ENCODE measurements at regions not wholly inside any gene's neighbourhood (a gene's known extent, or its start where the extent isn't known, plus 50 kb on each side); places are given as distances from the start of the nearest gene placed in this dataset.

GRCh38 chr5:82986404-82986803 lies 90.8 kb downstream of the TMEM167A start:
- no peak overlapping the region for H2AFZ ChIP-seq (ENCODE audit: low read depth, low read length)
- BruUV-seq (replicated peaks) = no TSS peak

GRCh38 chr5:82985763-82986162 lies 91.4 kb downstream of the TMEM167A start:
- FAIRE-seq (peak; percentile 23), DNase-seq (ENCODE audit: extremely low read depth in 1 of 4, low spot score in 3 of 4) (no peak), ATAC-seq (no peak)
- Histone ChIP-seq H3K79me2 (ENCODE audit: control insufficient read depth, insufficient read depth, low read length) (no peaks in the 10 kb centered on the region), H3K9ac (ENCODE audit: insufficient read depth in 1 of 2, low read depth in 2 of 2, low read length in 2 of 2) (no peak overlapping the region), H3K4me3 (no peak overlapping the region), H3K4me2 (ENCODE audit: insufficient read depth, low read length) (no peak overlapping the region), H3K36me3 (ENCODE audit: control insufficient read depth, insufficient read depth, low read length) (no peaks in the 10 kb centered on the region), H4K20me1 (replicated peaks; ENCODE audit: control insufficient read depth, insufficient read depth, low read length) (no peaks in the 10 kb centered on the region), H2AFZ (ENCODE audit: low read depth, low read length) (no peak overlapping the region), H3K9me1 (ENCODE audit: control insufficient read depth, insufficient read depth, low read length) (no peaks in the 10 kb centered on the region), H3K4me1 (replicated peaks in 1 of 2; ENCODE audit: control insufficient read depth in 2 of 2, insufficient read depth in 2 of 2, low read length in 2 of 2) (no peaks in the 10 kb centered on the region), H3K27me3 (ENCODE audit: control insufficient read depth in 2 of 2, insufficient read depth in 2 of 2, low read length in 2 of 2) (no peaks in the 10 kb centered on the region), H3K9me3 (replicated peaks; ENCODE audit: control insufficient read depth, insufficient read depth, low read depth, low read length) (no peaks in the 10 kb centered on the region), H3K27ac (ENCODE audit: extremely low read depth, low read depth, low read length) (no peak overlapping the region)
- intact Hi-C loops (cut with micrococcal nuclease) = no loop called here
- CTCF ChIA-PET (ENCODE audit: low intra/inter-chr PET ratio) = no interaction called here
- BruUV-seq (replicated peaks) = no TSS peak
- in situ Hi-C loops (cut with MboI) = no loop called here
- POLR2A ChIA-PET = no interaction called here
- WGBS (ENCODE audit: insufficient coverage, low coverage, missing lambda C conversion rate) = 0% methylated on average over 2 of the region's 2 CpGs
- no peak for TF ChIP-seq BCOR (IDR thresholded peaks at IDR 0.05)
- TF ChIP-seq KLF10 (CRISPR knock-in tag; IDR thresholded peaks at IDR 0.05) = no peak
- no peak for TF ChIP-seq FOXA1 (IDR thresholded peaks at IDR 0.05; ENCODE audit: borderline replicate concordance)
- TF ChIP-seq ZNF354B (CRISPR knock-in tag; IDR thresholded peaks at IDR 0.05) = no peak
- TF ChIP-seq SMARCB1 (IDR thresholded peaks at IDR 0.05; ENCODE audit: insufficient read length, low read depth) = no peak
- no peak for TF ChIP-seq CREB5 (CRISPR knock-in tag; IDR thresholded peaks at IDR 0.05)
- TF ChIP-seq TCF7 (IDR thresholded peaks at IDR 0.05; ENCODE audit: borderline replicate concordance) = no peak
- TF ChIP-seq FOXJ2 (tag; IDR thresholded peaks at IDR 0.05) = no peak
- TF ChIP-seq MAFG (tag; conservative IDR thresholded peaks at IDR 0.05) = no peak
- no peak for TF ChIP-seq NCOR1 (IDR thresholded peaks at IDR 0.05)
- no peak for TF ChIP-seq ZFP30 (CRISPR knock-in tag; IDR thresholded peaks at IDR 0.05; ENCODE audit: borderline replicate concordance)
- TF ChIP-seq ZNF707 (CRISPR knock-in tag; conservative IDR thresholded peaks at IDR 0.05) = no peak
- no peak for TF ChIP-seq ZFPM2 (CRISPR knock-in tag; IDR thresholded peaks at IDR 0.05)
- TF ChIP-seq STAG1 (CRISPR knock-in tag; IDR thresholded peaks at IDR 0.05; ENCODE audit: borderline replicate concordance) = no peak
- TF ChIP-seq TFE3 (CRISPR knock-in tag; IDR thresholded peaks at IDR 0.05) = no peak
- no peak for TF ChIP-seq SRF (CRISPR knock-in tag; IDR thresholded peaks at IDR 0.05)
- TF ChIP-seq ZC3H11A (IDR thresholded peaks at IDR 0.05; ENCODE audit: low read depth, low read length) = no peak

More at GRCh38 chr5:82986404-82986803, 90.8 kb downstream of the TMEM167A start:
- H3K27me3 ChIP-seq (ENCODE audit: control insufficient read depth in 2 of 2, insufficient read depth in 2 of 2, low read length in 2 of 2) = no peaks in the 10 kb centered on the region
- intact Hi-C loops (cut with micrococcal nuclease) (no loop called here), in situ Hi-C loops (cut with MboI) (no loop called here)
- DNase-seq (ENCODE audit: extremely low read depth in 1 of 4, low spot score in 3 of 4) (no peak), ATAC-seq (no peak), FAIRE-seq (no peak)
- H3K27ac ChIP-seq (ENCODE audit: extremely low read depth, low read depth, low read length) = no peak overlapping the region
- no peaks in the 10 kb centered on the region for H3K36me3 ChIP-seq (ENCODE audit: control insufficient read depth, insufficient read depth, low read length)
- no peaks in the 10 kb centered on the region for H3K79me2 ChIP-seq (ENCODE audit: control insufficient read depth, insufficient read depth, low read length)
- ChIA-PET CTCF (ENCODE audit: low intra/inter-chr PET ratio) (no interaction called here), POLR2A (no interaction called here)
- H3K9me3 ChIP-seq (replicated peaks; ENCODE audit: control insufficient read depth, insufficient read depth, low read depth, low read length) = no peaks in the 10 kb centered on the region
- no peaks in the 10 kb centered on the region for H3K9me1 ChIP-seq (ENCODE audit: control insufficient read depth, insufficient read depth, low read length)
- H3K4me3 ChIP-seq = no peak overlapping the region
- no peak overlapping the region for H3K9ac ChIP-seq (ENCODE audit: insufficient read depth in 1 of 2, low read depth in 2 of 2, low read length in 2 of 2)
- no peak overlapping the region for H3K4me2 ChIP-seq (ENCODE audit: insufficient read depth, low read length)
- no peaks in the 10 kb centered on the region for H3K4me1 ChIP-seq (replicated peaks in 1 of 2; ENCODE audit: control insufficient read depth in 2 of 2, insufficient read depth in 2 of 2, low read length in 2 of 2)
- TF ChIP-seq SMAD2 (IDR thresholded peaks at IDR 0.05; ENCODE audit: low read depth, low read length) (no peak), TARDBP (IDR thresholded peaks at IDR 0.05) (no peak), MTA3 (IDR thresholded peaks at IDR 0.05; ENCODE audit: borderline replicate concordance) (no peak)
- H4K20me1 ChIP-seq (replicated peaks; ENCODE audit: control insufficient read depth, insufficient read depth, low read length) = no peaks in the 10 kb centered on the region
